ENCODE measurements at regions not wholly inside any gene's neighbourhood (a gene's known extent, or its start where the extent isn't known, plus 50 kb on each side); places are given as distances from the start of the nearest gene placed in this dataset.

GRCh38 chr7:52959336-52959735 lies 76.1 kb upstream of the POM121L12 start (continued):
- TF ChIP-seq ZNF518A (tag by site-specific recombination; conservative IDR thresholded peaks at IDR 0.05; ENCODE audit: low read depth): no peak
- no peak for TF ChIP-seq HOXC10 (CRISPR knock-in tag; IDR thresholded peaks at IDR 0.05)
- TF ChIP-seq ZNF138 (tag by site-specific recombination; IDR thresholded peaks at IDR 0.05; ENCODE audit: borderline replicate concordance): no peak
- no peak for TF ChIP-seq ZNF792 (tag by site-specific recombination; IDR thresholded peaks at IDR 0.05)
- TF ChIP-seq PRDM10 (tag by site-specific recombination; IDR thresholded peaks at IDR 0.05): no peak
- no peak for TF ChIP-seq ZNF670 (tag by site-specific recombination; IDR thresholded peaks at IDR 0.05; ENCODE audit: low read depth)

GRCh38 chr7:52958621-52959140 lies 76.8 kb upstream of the POM121L12 start:
- CTCF ChIA-PET: no interaction called here
- Histone ChIP-seq H3K4me3 (ENCODE audit: low read depth, low read length) (no peak overlapping the region), H3K9me3 (ENCODE audit: control insufficient read depth, insufficient read depth, low read depth, low read length) (no peaks in the 10 kb centered on the region), H3K36me3 (ENCODE audit: control insufficient read depth in 2 of 2, insufficient read depth in 1 of 2, low read length in 2 of 2) (no peaks in the 10 kb centered on the region), H3K4me1 (ENCODE audit: control insufficient read depth, insufficient read depth, low read length) (no peaks in the 10 kb centered on the region), H3K27ac (ENCODE audit: extremely low read depth, low read depth, low read length) (no peak overlapping the region)
- TF ChIP-seq ZBTB21 (tag by site-specific recombination; IDR thresholded peaks at IDR 0.05) (no peak), OVOL3 (tag by site-specific recombination; IDR thresholded peaks at IDR 0.05) (no peak), ZNF449 (tag by site-specific recombination; IDR thresholded peaks at IDR 0.05) (no peak), ZNF596 (tag by site-specific recombination; IDR thresholded peaks at IDR 0.05) (no peak), ZNF211 (tag by site-specific recombination; IDR thresholded peaks at IDR 0.05; ENCODE audit: low read depth) (no peak), ZNF202 (tag by site-specific recombination; IDR thresholded peaks at IDR 0.05; ENCODE audit: borderline replicate concordance) (no peak), ZNF549 (tag by site-specific recombination; IDR thresholded peaks at IDR 0.05) (no peak), TRIM28 (IDR thresholded peaks at IDR 0.05; ENCODE audit: borderline replicate concordance, low read length) (no peak), ZNF146 (tag by site-specific recombination; IDR thresholded peaks at IDR 0.05) (no peak), ZFHX2 (tag by site-specific recombination; conservative IDR thresholded peaks at IDR 0.05) (no peak), GFI1B (tag by site-specific recombination; IDR thresholded peaks at IDR 0.05) (no peak), KLF8 (tag by site-specific recombination; IDR thresholded peaks at IDR 0.05) (no peak), ZNF529 (tag by site-specific recombination; IDR thresholded peaks at IDR 0.05; ENCODE audit: insufficient replicate concordance) (no peak), ZSCAN18 (tag by site-specific recombination; IDR thresholded peaks at IDR 0.05) (no peak), KLF1 (tag by site-specific recombination; IDR thresholded peaks at IDR 0.05) (no peak)
- POLR2A ChIA-PET: no interaction called here

Data from HEK293 (cell line).